Right ventricle myocardium inferior (tissue), 1 donor: ENCODE measurements at regions not wholly inside any gene's neighbourhood (a gene's known extent, or its start where the extent isn't known, plus 50 kb on each side); places are given as distances from the start of the nearest gene placed in this dataset.
"Not testable (repeated sequence)": the region's sequence is repeated elsewhere in the genome, so short reads cannot be mapped to it uniquely, and the experiment has no call there.

Experiments used
- ATAC-seq: fragments of 200-7000 bp; cut with Tn5 transposase; one replicate; pipeline ENCODE4 v1.9.1; 2020; ENCODE audit warnings: mild to moderate bottlenecking, moderate library complexity
- DNase-seq: peaks from one replicate; pipeline ENCODE4 v3.0.0; 2021; ENCODE audit errors: missing footprints
- intact Hi-C: fragments of 100-400 bp; cut with DNase I; formaldehyde crosslinking; loops from one replicate; pipeline ENCODE4 v1.11.0; 2022
- donor health status: DM: no; HTN: yes; CAD: no; lungs with severe emphysema.

DNA sequence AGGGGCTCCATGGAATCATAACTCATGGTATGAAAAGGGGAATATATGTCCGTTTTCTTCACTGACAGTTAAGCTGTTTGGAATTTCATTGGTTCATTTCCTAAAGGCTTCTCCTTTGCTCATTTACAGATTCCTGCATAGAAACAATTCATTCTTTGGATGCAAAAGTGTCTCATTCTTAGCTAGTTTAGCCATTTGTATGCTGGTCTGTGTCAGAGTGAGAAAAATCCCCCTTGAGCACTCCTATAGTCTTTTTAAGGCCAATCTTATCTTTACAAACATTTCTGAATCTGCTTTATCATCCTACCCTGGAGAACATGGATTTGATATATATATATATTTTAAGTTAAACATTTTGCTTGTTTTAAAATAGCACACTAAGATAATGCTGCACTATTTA is 1260.9 kb upstream of the NRXN1 start:
- DNase-seq (no peak), ATAC-seq (no peak)
- intact Hi-C loops, result no loop called here

DNA sequence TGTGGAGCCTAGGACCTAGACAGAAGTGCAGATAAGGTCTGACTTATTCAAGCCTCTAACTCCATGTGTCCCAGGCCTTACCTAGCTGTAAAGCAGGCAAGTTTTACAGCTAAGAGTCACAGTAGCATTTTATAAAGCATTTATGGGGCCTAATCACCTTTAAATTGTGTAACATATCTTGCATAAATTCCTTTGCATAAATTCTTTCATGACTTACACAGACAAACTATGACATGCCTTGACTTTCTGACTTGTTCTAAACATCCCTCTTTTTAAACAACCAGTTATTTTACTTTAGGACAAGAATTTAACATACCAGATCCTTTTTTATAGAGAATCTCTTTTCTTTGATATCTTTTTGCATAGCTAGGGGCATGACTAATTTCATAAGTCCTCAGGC is 1257.8 kb upstream of the NRXN1 start:
- DNase-seq, result no peak
- ATAC-seq, result no peak
- intact Hi-C loops, result no loop called here

DNA sequence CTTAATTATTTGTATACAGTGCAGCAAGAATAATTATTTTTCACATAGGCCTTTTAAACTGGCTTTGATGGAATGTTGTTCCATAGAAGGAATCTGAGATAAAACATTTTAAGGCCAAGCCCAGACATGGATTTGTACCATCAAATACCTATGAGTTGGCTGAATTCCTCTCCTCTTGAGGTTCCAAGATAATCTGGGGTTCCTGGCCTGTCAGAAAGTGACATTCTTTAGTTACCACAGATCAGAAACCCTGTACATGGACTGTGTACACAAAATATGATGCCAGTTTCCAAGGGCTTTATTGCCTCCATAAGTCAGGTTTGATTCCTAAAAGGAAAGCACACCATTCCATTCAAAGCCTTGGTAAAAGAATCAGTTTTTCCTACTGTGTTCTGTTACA is 1256.7 kb upstream of the NRXN1 start:
- intact Hi-C loops, result no loop called here
- DNase-seq (no peak), ATAC-seq (no peak)

DNA sequence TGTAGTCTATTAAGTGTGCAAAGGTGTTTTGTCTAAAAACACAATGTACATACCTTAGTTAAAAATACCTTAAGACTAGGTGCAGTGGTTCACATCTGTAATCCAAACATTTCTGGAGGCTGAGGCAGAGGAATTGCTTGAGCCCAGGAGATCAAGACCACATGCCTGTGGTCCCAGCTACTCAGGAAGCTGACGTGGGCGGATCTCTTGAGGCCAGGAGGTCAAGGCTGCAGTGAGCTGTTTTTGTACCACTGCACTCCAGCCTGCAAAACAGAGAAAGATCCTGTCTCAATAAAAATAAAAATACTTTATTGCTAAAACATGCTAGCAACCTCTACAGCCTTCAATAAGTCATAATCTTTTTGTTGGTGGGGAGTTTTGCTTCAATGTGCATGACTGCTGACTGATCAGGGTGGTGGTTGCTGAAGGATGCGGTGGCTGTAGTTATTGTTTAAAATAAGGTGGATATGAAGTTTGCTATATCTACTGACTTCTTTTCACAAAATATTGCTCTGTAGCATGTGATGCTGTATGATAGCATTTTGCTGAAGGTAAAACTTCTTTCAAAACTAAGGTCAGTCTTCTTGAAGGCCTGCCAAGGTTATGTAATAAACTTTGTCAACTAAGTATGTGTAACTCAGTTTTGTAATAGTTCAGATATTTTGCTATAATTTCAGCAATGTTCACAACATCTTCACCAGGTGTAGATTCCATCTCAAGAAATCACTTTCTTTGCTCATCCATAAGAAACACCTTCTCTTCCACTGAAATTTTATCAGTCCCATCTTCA is 1238.0 kb upstream of the NRXN1 start:
- ATAC-seq, result no peak
- intact Hi-C loops, result no loop called here
- DNase-seq, result no peak

DNA sequence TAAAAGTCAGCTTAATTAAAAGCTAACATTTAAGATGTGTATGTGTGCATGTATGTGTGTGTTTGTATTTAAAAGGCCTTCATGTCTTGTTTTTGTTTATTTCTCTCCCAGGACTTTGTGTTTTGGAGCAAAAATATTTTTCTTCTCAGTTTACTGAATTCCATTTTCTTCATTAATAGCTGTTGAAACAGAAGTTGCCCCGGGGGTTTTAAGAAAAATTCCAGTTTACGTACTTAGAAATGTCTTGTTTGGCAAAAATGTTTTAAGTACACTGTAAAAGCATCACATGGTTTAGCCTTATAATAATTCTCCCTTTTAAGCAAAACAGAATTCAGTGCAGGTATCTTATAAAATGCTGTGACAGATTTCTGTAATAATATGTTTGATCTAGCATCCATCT is 1233.0 kb upstream of the NRXN1 start:
- intact Hi-C loops, result no loop called here
- DNase-seq (no peak), ATAC-seq (no peak)

DNA sequence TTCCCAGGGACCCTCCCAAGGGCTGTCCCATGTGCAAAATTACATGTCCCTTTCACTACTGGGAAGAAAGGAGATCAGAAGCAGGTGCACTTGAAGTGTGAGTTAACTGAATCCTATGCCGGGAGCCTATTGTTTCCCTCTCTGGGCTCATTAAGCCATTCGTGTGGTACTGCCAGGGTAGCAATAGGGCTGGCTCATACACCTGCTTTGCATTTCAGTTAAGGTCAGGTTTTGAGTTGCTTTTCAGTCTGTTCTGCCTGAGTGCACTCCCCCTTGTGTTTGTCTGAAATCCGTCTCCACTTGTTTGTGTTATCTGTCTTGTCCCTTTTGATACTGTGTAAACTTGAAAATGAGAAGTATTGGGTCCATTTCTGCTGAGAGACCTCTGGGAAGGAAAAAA is 1232.6 kb upstream of the NRXN1 start:
- DNase-seq, result no peak
- no peak for ATAC-seq
- intact Hi-C loops, result no loop called here

DNA sequence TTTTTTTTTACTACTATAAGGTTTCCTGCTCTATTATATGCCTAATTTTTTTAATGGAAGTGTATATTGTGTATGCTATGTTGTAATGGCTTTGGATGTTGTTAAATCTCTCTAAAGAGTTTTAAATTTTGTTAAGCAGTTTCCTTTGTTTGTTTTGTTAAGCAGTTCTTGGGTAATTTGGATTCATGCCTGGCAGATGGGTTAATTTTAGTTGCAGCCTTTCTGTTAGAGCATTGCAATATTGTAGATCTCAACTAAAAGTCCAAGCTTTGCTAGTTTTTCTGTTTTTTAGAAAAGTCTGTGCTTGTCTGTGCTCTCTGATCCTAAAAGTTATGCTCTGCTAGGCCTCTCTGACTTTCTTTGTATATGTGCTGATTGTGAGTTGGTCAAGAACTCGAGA is 1229.0 kb upstream of the NRXN1 start:
- no peak for ATAC-seq
- DNase-seq, result no peak
- intact Hi-C loops, result no loop called here

DNA sequence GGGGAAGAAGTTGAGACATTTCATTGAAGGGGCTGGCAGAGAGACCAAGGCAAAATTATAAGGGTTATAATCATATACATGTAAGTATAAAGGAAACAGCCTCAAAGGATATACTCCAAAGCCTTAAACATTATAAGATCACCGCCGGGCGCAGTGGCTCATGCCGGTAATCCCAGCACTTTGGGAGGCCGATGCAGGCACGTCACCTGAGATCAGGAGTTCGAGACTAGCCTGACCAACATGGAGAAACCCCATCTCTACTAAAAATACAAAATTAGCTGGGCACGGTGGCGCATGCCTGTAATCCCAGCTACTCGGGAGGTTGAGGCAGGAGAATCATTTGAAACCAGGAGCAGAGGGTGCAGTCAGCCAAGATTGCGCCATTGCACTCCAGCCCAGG is 1227.0 kb upstream of the NRXN1 start:
- DNase-seq, intact Hi-C loops, ATAC-seq: not testable (repeated sequence)

DNA sequence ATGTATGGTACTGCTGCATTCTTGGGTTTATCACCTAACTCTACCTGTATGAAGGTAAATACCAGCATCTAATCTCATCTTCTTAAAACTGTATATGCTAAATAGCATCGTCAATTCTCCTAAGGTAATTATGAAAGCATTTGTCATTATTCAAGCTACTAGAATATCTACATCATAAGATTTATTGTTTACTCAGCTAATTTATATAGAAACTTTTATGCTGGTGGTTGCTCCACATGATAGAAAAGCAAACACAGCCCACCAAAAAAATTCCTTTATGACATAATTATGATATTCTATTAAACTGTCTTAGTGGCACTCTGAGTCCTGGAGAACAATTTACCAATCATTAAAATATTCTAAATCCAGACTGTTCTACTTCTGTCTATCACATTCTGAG is 1226.1 kb upstream of the NRXN1 start:
- intact Hi-C loops, result no loop called here
- no peak for DNase-seq
- ATAC-seq, result no peak

DNA sequence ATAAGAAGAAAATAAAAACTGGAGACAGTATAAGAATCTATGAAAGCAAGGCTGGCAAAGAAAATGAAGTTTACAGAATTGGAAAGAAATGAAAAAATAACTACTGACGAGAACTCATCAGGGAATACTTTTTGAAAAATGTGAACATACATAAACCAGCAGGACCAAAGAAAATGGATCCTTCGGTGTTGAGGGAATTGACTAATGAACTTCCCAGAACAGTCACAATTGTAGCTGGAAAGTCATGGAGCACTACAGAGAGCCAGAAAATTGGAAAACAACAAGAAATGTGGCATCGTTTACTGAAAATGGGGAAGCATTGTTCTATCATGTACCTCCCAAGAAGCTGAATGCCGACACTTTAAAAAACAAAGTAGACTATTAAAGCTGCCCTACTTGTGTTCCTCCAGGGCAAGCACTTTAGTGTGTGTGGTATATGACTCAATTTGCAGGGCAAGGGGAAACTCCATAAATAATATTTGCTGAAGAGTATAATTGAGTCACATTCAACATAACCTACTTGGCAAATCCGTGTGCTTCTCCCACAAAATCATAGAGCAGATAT is 1221.6 kb upstream of the NRXN1 start:
- ATAC-seq, result no peak
- no peak for DNase-seq
- intact Hi-C loops, result no loop called here

DNA sequence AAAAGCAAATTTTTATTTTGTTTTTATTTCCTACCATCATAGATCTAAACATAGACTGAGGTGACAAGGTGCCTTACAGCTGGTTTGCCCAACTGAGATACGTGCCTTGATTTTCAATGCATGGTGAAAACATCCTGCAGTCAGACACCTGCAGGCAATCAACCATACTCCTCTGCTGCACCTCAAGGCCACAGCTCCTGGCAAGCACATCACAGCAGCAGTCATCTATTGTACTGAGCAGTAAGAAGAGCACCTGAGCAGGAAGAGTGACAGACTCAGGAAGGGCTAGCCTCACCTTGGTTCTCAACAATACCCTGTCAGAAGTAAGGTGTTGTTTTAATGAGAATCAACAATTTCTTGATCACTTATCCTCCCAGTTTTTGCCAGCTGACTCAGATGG is 1206.8 kb upstream of the NRXN1 start:
- intact Hi-C loops, result no loop called here
- DNase-seq, result no peak
- ATAC-seq, result no peak

DNA sequence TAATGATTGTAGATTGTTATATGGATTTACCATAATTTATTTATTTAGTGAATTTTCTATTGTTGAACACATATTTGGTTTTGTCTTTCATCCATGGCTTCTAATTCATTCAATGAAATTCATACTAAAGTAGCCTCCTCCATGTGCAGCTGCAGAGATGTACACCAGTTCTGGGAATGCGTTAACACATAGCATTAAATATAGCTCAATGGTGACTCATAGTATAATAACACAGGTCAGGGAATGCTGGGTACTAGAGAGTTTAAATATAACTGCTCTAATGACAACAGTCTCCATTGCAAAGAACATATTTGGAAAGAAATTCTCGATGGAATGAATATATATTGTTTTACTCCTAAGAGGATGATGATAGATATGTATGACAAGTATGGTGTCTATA is 1190.2 kb upstream of the NRXN1 start:
- DNase-seq (no peak), ATAC-seq (no peak)
- intact Hi-C loops, result no loop called here

DNA sequence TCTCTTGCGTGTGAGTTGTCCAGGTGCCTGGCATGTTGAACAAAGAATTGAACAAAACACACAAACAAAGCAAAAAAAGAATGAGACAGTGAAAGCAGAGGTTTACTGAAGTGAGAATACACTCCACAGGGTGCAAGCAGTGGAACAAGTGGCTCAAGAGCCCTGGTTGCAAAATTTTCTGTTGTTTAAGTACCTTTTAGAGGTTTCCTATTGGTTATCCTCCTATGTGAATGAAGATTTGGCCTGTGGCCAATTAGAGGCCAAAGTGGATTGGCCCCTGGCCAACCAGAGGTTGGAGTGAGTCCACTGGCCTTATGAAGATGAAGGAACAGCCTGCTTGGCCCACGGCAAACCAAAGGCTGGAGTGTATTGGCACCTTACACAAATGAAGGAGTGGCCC is 1188.5 kb upstream of the NRXN1 start:
- intact Hi-C loops, result no loop called here
- no peak for ATAC-seq
- no peak for DNase-seq

DNA sequence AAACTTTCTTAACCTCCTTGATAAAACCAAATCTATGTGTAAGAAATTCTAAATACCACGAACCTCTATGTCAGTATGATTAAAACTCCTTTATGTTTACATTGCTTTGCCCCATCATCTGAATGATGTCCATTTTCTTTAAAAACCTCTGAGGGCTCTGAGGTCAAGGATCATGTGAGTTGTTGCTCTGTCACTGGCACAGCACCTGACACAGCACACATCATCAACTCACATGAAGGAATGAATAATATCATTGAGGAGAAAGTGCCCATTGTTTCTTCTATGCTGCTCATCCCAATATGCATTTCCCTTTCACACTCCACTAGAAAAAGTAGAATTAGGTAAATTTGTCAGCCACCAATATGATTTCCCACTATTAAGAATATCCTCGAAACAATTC is 1178.7 kb upstream of the NRXN1 start:
- intact Hi-C loops, result no loop called here
- ATAC-seq, result no peak
- no peak for DNase-seq

DNA sequence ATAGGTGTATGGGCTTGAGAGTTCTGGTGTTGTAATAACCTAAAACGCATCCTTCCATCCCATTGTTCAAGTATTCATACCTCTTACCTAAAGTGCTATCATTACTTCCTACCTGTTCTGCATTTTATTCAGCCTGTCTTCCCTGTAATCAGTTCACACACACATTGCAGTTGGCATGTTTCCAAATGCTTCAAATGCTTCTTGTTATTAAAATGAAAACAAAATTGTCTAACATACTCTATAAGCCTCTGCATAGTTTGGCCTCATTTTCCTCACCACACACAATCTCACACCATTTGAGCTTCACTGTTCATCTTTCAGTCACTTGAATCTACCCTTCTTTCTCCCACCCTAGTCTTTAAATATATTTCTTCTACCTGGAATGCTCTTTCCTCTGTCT is 1178.2 kb upstream of the NRXN1 start:
- DNase-seq, result no peak
- no peak for ATAC-seq
- intact Hi-C loops, result no loop called here

DNA sequence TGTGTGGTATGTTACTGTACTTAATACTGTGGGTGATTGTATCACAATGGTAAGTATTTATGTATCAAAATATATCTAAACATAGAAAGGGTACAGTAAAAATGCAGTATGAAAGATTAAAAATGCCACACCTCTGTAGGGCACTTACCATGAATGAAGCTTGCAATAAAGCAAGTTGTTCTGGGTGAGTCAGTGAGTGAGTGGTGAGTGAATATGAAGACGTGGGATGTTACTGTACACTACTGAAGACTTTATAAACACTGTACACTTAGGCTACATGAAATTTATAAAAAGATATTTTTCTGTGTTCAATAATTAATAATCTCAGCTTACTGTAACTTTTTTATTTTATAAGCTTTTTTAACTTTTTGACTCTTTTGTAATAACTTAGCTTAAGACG is 1162.4 kb upstream of the NRXN1 start:
- ATAC-seq (no peak), DNase-seq (no peak)
- intact Hi-C loops, result no loop called here

DNA sequence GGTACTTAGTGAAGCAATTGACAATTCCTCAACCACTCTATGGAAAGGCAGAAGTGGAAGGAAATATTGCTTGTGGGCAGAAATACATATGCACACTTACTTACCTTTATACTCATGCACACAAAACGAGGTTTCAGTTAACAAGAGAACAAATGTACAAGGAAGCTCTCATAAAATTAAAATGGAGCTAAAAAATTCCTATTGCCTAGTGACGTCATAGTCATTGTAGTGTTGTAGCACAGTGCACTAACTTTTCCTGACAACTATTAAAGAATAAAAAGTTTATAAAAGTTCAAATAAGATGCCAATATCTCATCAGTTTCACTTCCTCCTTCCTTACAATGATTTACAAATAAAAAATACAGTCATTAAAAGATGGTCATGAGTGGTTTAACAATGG is 1161.9 kb upstream of the NRXN1 start:
- no peak for ATAC-seq
- no peak for DNase-seq
- intact Hi-C loops, result no loop called here

DNA sequence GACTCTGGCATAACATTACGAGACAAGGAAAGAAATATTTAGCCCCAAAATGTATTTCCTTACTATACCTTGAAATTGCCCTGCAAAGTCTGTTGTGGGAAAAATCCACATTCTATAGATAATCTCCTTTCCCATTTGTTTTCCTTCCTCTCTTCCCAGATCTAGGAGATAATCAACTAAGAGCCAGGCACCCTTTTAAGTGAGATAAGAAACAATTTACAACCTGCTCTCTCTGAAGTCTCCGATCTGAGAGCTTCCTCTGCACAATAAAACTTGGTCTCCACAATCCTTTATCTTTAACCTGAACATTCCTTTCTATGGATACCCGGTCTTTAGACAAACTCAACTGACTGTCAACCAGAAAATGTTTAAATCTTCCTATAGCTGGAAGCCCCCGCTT is 1160.7 kb upstream of the NRXN1 start:
- intact Hi-C loops, result no loop called here
- DNase-seq (no peak), ATAC-seq (no peak)

DNA sequence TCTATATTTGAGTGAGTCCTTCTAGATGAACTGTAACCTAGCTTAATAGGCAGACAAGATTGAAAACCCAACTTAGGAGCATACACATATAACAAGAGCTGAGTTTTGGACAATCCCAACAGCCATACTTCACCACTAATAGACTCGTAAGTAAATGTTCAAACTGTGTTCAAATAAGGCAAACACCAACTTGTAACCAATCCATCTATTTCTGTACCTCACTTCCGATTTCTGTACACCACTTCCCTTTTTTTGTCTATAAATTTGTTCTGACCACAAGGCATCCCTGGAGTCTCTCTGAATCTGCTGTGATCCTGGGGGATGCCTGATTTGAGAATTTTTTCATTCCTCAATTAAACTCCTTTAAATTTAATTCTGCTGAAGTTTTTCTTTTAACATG is 1149.1 kb upstream of the NRXN1 start:
- intact Hi-C loops, result no loop called here
- no peak for DNase-seq
- ATAC-seq, result no peak

DNA sequence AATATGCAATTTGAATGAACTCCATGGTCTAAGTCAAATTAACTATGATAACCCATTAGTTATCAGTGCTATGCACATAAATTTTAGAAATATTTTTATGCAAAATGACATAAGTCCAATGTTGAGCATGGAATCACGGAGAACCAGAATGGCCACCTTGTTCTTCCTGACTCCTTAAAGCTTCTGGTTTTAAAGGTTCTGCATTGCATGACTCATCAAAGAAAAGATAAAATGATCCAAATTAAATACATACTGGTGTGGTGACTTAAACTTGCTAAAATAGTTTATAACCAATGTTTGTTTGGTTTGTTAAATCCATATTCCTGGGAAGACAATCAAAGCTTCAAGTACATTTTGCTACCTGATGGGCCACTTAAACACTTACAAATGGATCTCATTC is 1146.9 kb upstream of the NRXN1 start:
- no peak for ATAC-seq
- intact Hi-C loops, result no loop called here
- no peak for DNase-seq

DNA sequence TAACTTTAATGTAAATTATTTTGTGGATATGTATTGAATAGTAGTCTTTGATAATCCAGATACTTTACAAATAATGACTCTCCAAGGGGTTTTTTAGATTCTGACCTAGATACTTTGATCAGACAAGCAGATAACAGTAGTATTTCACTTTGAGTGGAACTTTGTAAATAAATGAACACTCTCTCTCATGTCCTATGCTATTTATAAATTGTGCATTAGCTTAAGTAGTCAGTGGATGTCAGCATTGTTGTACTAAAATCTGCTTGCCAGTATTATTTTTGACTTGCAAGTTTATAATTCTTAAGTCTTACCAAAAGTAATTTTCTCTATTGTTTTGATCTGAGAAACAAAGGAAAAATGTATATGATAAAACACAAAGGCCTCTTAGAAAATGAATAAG is 1113.1 kb upstream of the NRXN1 start:
- intact Hi-C loops, result no loop called here
- no peak for DNase-seq
- no peak for ATAC-seq
